Urothelium cell line (cell line): ENCODE measurements at regions not wholly inside any gene's neighbourhood (a gene's known extent, or its start where the extent isn't known, plus 50 kb on each side); places are given as distances from the start of the nearest gene placed in this dataset.
"Not testable (repeated sequence)": the region's sequence is repeated elsewhere in the genome, so short reads cannot be mapped to it uniquely, and the experiment has no call there.

Source experiments
- DNase-seq: peaks from one replicate; pipeline ENCODE4 v3.0.0; 2011; ENCODE audit warnings: low spot score, mixed read lengths
- FAIRE-seq: peaks from 2 replicates; lab custom pipeline; 2011; peaks lifted over from hg19 to GRCh38; lab: Jason Lieb, UNC

GRCh38 chr1:157235307-157235706 lies 97.1 kb upstream of the ETV3 start:
- FAIRE-seq (no peak), DNase-seq (no peak)

DNA sequence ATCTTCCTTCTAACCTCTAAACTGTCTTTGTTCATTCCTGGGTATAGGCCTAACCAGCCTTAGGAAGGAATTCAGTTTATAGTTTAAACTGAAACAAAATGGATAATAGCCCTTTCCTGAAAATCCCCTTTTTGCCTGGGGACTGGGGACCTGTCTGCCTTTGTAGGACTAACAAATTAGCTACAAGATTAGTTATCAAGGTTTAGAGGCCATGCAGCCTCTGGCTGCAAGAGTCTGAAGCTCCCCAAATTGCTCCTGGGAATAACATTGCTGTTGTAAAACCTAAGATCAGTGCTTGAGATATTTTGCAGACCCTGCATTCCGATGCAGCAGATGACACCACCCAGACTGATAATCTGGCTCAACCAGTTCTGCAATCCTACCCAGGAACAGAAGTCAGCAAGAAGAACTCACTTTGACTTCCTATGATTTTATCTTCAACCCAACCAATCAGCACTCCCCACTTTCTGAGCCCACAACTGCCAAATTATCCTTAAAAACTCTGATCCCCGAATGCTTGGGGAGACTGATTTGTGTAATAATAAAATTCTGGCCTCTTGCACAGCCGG lies 96.6 kb upstream of the ETV3 start:
- no peak for FAIRE-seq

GRCh38 chr1:157233131-157233530 lies 94.9 kb upstream of the ETV3 start:
- FAIRE-seq = peak; percentile 5
- DNase-seq = no peak

More for the DNA sequence above, 96.6 kb upstream of the ETV3 start:
- no peak for DNase-seq

GRCh38 chr1:157231846-157232525 lies 93.8 kb upstream of the ETV3 start:
- FAIRE-seq = no peak

DNA sequence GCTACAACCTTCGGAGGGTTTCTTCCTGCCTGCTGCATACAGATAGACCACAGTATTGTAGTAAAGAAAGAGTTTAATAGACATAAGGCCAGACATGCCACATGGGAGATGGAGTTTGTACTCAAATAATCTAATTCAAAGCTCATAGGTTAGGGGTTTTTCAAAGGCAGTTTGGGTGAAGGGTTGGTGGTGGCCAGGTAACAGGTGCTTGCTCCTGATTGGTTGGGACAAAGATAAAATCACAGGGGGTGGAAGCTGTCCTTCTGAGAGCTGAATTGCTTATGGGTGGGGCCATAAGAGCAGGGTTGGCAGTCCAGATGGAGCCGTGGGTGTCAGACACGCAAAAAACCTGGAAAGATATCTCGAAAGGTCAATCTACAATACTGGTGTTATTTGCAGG lies 92.3 kb upstream of the ETV3 start:
- DNase-seq (no peak), FAIRE-seq (no peak)

More at GRCh38 chr1:157231846-157232525, 93.8 kb upstream of the ETV3 start:
- no peak for DNase-seq

DNA sequence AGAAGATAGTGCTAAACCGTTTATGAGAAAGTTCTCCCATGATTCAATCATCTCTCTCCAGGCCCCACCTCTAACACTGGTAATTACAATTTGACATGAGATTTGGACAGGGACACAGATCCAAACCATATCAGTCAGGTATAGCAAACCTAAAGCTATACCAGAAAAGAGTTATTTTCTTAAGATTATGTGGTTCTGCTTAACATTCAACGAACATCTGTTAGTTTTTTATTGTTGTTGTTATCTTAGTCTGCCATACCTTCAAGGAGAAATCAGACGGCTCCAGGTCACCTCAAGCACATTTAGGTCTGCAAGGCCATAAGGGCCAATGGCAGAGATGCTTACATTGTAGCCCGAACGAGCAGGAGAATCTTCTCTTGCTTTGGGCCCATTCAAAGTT lies 89.5 kb upstream of the ETV3 start:
- DNase-seq = no peak
- no peak for FAIRE-seq

GRCh38 chr1:157226739-157227138 lies 88.5 kb upstream of the ETV3 start:
- FAIRE-seq = no peak
- no peak for DNase-seq

DNA sequence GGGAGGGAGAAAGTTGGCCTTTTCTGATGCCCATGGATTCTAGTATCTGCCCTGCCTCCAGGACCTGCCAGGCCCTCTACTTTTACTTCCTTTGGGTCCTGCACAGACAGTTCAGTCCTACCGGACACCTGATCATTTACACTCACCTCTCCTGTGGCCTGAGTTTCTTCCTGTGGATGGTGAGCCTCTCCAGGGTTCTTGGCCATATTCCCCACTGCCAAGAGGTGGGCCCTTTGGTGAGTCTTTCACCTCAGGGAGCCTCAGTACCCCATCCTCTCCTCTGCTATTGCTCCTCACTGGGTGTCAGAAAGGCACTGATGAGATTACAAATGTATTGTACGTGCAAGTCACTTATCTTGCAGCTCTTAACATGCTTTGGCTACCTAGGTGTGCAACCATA lies 81.4 kb upstream of the ETV3 start:
- FAIRE-seq (no peak), DNase-seq (no peak)

- FAIRE-seq (no peak), DNase-seq (no peak)
Observed at GRCh38 chr1:157219182-157219581, 81.0 kb upstream of the ETV3 start.

- FAIRE-seq = no peak
- DNase-seq = no peak
Observed at GRCh38 chr1:157218671-157219070, 80.5 kb upstream of the ETV3 start.

DNA sequence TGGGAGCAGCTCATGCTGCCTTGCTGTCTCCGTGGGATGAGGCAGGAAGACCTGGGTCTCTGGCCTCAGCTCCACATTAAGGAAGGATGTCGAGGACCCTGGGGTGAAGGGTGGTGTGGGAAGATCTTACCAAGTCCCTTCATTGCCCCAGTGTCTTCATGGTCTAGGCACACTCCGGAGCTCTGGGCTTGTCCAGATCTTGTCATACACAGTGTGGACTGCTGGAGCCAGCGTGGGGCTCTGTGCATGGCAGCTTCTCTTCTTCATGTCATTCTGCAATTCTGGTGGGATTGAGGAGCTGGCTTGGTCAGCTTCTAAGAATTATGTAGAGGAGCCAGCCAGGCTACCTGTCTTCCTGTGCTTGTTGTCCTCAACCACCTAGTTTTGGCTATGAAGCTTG lies 79.3 kb upstream of the ETV3 start:
- no peak for DNase-seq
- no peak for FAIRE-seq

GRCh38 chr1:157213836-157214235 lies 75.6 kb upstream of the ETV3 start:
- DNase-seq (no peak), FAIRE-seq (no peak)

DNA sequence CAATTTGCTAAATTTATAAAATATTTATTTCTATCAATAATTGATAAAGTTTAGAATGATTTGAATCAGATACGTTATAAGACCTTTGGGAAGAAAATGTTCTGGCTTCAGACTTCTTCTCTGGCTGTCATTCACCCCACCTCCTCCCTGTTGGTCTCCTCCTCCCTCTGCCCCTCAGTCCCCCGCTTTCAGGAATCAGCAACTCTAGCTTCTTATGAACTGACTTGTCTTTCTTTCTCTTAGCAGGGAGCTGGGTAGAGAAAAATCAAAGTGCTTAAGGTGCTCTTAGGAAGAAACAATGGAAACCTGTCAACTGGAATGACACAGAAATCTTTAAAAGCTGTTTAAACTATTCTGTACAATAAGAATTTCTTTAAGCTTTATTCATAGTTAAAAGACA lies 71.3 kb upstream of the ETV3 start:
- FAIRE-seq (no peak), DNase-seq (no peak)

DNA sequence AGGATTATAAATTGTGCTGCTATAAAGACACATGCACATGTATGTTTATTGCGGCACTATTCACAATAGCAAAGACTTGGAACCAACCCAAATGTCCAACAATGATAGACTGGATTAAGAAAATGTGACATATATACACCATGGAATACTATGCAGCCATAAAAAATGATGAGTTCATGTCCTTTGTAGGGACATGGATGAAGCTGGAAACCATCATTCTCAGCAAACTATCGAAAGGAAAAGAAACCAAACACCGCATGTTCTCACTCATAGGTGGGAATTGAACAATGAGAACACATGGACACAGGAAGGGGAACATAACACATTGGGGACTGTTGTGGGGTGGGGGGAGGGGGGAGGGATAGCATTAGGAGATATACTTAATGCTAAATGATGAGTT lies 67.8 kb upstream of the ETV3 start:
- not testable (repeated sequence) for DNase-seq, FAIRE-seq

GRCh38 chr1:157203166-157203565 lies 65.0 kb upstream of the ETV3 start:
- FAIRE-seq (no peak), DNase-seq (no peak)

- DNase-seq = no peak
- FAIRE-seq = no peak
Observed at GRCh38 chr1:157202331-157202730, 64.1 kb upstream of the ETV3 start.

DNA sequence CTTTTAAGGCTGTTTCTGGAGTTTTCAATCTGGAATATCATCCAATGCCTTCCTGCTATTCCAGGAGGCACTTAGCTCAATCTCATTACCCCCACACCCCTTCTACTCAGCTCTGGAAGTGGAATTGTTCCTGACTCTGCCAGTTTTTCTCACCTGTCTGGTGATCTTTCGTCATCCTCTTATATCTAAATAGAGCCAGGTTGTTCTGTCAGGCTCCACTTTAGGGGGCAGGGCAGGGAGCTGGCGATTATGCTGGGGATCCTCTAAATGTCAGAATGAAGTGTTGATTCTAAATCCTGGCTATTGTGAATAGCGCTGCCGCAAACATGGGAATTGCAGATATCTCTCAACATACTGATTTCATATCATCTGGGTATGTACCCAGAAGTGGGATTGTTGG lies 63.6 kb upstream of the ETV3 start:
- FAIRE-seq = no peak
- DNase-seq = no peak

GRCh38 chr1:157200451-157200850 lies 62.3 kb upstream of the ETV3 start:
- DNase-seq (no peak), FAIRE-seq (no peak)

DNA sequence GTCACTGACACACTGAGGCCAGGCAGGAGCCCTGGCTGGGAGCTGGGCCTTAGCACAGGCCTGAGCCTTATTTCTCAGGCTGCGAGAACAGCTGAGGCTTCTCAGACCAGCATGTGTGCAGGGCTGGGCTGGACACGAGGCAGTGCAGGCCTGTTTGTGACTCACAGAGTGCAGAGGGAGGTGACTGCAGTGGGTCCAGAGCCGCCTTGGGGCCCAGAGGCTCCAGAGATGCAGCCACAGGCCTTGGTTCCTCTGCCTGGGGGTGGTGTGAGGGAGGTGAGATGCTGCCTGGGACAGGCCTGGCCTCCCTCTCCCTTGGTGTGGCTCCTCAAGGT lies 61.2 kb upstream of the ETV3 start:
- no peak for FAIRE-seq

DNA sequence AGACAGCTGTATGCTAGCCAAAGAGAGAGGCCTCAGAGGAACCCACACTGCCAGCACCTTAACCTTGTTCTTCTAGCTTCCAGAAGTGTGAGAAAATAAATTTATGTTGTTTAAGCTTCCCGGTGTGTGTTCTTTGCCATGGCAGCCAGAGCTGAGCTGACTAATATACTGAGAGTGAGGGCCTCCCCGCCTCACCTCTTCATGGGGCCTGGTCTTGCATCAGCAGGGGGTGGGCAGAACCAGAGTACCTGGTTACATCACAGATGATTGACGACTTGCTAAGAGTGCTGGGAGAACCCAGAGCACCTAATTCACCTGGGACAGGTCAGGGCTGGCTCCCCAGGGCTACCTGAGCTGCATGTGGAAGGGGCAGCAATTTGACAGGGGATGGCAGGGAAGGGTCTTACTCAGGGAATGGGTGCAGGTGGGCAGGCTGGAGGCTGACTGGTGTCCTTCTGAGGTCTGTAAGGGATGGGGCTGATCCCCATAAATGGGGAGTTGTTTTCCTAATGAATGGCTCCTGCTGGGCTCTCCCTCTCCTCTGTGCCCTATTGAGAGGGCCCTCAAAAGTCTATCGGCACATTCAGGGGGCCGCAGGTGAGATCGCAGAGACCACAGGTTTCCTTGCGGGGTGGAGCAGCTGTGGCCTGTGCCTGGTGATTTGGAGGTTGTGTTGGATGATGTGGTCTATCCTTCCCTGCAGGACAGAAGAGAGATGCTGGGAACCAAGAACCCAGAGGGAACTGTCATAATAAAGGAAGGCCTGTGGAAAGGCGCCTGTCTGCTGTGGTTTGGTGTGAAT lies 60.6 kb upstream of the ETV3 start:
- FAIRE-seq (no peak), DNase-seq (no peak)

More for the DNA sequence above, 61.2 kb upstream of the ETV3 start:
- DNase-seq = no peak

DNA sequence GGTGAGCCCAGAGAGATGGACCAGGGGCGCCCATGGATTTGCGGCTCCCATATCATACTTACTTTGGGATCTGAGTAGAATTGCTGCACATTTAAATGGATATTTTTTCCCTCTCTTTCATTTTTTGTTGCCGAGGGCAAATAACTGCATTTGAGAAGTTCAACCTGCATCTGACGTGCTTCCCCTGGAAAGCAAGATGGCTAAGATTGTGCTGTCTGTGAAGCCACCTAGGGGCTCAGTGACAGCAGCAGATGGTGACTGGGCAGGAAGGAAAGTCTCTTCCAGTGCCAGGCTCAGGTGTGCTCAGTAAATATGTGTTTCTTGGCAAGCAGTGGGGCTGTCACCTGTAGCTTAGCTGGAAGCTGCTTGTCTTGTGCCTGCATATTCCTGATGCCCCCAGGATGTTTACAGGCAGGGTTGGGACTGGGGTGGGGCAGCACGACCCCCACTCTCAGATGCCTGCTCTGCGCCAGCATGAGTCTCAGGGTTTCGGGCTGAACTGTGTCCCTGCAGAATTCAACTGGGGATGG lies 59.8 kb upstream of the ETV3 start:
- no peak for DNase-seq
- FAIRE-seq = no peak
